ENCODE measurements at regions not wholly inside any gene's neighbourhood (a gene's known extent, or its start where the extent isn't known, plus 50 kb on each side); places are given as distances from the start of the nearest gene placed in this dataset.
"Not testable (repeated sequence)": the region's sequence is repeated elsewhere in the genome, so short reads cannot be mapped to it uniquely, and the experiment has no call there.

DNA sequence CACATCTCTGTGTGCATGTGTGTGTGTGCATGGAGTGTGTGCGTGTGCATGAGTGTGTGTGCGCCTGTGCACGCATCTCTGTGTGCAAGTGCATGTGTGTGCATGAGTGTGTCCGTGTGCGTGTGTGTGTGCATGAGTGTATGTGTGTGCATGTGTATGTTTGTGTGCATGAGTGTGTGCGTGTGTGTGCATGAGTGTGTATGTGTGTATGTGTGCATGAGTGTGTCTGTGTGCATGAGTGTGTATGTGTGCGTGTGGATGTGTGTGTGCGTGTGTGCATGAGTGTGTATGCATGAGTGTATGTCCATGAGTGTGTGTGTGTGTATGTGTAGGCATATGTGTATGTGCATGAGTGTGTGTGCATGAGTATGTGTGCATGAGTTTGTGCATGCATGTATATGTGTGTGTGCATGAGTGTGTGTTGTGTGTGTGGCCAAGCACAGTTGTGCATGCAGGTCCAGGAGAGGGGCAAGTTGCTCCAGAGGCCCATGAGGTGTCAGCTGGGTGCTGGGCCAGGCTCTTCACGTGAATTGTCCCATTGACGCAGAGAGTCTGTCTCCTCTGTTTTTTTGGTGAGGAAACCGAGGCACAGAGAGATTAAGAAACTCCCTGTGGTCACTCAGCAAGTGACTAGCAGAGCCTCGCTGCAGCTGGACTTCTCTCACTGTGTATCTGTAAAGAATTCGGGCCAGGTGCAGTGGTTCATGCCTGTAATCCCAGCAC is 75.5 kb downstream of the ASB1 start:
- DNase-seq, result no peak

DNA sequence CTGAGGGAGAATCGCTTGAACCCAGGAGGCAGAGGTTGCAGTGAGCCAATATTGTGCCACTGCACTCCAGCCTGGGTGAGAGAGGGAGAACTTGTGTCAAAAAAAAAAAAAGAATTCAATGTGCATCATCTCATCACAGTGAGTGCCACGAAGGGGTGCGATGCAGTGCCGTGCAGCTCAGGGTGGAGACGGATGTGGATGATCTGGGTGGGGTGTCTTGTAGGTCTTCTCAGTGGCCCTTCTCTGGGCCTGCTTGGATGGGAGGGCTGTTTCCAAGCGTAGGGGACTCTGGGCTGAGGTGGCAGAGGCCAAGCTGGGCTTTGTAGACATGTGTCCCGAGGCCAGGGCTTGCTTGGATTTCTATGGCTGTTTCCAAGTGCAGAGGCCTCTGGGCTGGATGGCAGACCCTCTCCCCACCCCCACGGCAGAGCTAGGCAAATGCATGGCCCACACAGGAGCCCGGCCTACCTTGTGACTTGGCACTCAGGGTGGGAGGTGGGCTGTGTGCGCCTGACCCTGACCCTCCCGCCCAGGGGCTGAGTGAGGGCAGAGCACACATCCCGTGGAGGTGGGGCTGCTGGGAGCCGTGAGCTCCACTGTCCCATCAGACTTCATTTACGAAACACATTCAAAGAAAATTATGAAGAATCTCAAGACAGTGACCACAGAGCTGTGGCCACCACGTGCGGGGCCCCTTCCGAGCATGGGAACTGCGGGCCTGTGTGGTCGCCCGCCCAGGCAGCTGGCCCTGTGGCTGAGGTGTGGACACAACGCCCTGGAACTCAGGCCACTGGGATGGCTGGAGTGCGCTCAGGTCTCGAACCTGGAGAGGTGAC is 76.4 kb downstream of the ASB1 start:
- no peak for DNase-seq

GRCh38 chr2:238504181-238504931 is 77.6 kb downstream of the ASB1 start:
- DNase-seq, result no peak

DNA sequence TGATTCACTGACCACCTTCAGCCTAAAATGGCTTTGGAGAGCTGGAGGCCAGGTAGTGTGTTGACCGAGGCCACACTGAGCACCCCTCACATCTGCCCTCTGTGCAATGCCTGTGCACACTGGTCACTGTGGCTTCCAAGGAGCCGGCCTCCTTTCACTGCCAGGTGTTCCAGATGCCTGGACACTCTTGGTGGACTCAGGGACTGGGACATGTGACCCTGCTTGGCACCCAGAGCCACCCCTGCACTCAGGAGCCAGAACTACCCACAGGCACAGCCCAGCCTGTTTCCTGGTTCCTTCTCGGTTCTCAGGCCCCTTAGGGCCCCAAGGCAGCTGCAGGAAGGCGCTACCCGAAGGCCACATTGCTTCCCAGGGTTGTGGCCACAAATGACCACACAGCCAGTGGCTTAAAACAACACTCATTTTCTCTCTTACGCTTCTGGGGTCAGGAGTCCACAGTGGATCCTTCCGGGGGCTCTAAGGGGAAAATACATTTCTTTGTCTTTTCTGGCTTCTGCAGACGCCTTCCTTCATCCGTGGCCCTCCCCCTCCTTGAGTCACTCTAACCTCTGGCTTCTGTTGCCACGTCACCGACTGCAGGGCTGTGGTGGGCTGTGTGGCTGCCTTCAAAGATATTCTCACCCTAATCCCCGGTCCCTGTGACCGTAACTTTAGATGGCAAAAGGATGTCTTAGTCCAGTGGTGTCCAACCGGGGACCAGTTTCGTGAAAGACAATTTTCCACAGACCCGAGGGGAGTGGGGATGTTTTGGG is 78.6 kb downstream of the ASB1 start:
- DNase-seq, result no peak

DNA sequence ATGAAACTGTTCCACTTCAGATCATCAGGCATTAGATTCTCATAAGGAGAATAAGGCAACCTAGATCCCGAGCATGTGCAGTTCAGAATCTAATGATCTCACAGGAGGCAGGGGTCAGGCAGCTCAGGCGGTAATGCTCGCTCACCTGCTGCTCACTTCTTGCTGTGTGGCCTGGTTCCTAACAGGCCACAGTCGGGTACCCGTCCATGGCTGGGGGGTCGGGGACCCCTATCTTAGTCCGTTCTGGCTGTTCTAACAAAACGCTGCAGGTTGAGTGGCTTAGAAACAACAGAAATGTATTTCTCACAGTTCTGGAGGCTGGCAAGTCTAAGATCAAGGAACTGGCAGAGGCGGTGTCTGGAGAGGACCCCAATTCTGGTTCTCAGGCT is 79.2 kb downstream of the ASB1 start:
- no peak for DNase-seq

DNA sequence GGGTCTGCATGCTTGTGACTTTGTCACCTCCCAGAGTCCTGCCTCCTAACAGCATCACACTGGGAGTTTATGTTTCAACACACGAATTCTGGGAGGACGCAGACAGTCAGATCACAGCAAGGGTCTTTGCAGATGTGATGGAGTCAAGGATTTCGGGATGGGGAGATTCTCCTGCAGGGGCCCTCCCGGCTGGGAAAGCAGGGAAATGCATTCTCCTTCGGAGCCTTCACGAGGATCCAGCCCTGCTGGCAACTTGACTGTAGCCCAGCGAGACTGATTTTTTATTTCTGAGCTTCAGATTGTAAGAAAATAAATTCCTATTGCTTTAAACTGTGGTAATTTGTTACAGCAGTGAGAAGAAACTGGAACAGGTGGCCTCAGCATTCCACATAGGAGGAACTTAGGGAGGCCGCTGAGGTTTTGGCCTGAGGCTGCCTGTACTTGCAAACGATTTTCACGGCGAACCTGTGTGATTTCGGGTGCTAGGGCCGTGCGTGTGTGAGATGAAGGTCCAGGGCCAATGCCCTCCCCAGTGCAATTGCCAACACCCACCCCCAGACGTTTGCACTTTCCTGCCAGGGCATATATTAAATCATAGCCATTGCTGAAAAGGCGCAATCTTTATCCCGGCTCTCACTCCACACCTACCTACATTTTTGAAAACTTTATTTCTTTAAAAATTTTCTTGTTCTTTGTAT is 79.8 kb downstream of the ASB1 start:
- no peak for DNase-seq

DNA sequence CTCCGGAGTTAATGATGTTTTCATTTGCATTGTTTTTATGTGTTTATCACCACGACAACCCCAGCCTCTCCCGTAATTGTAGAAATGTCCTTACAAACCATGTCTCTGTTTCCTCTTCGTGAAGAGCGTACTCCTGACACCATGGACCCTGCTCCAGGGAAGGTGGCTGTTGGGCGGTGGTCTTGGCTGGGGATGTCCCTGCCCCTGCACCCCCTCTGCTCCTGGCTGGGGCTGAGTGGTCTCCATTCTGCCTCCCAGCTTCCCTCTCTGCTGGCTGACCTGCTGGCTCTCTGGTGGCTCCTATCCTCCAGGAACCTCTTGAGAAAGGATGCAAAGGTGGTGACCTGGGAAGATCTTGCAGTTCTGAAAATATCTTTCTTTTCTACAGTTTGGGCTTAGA is 81.1 kb downstream of the ASB1 start:
- DNase-seq, result no peak

DNA sequence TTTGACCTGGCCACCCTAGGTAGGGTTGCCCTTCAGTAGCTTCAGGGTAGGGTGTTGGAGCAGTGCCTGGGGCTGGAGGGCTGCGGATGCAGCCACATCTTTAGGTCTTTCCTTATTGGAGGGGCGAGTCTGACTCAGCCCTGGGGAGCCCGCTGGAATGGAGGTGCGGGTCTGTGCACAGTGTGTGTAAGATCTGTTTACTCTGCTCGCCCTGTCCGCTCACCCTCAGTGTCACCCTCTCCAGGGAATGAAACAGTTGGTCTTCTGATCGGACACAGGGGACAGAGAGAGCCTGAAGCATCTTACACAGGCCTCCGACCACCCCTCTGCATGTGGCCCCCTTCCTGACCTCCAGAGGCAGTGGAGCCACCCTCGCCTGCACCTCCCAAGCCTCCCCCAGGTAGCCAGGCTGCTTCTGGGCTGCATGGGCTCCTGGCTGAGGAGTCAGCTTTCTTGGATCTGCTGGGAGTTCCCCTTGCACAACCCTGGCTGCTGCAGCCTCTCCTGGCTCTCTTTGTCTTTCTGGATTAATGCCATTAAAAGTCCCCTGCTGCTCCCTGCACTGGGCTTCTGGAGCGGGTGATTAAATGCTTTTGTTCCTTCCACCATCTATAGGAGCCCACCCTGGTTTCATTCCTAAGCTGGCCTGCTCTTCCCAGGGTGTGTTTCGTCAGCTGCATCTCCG is 82.6 kb downstream of the ASB1 start:
- DNase-seq, result no peak

DNA sequence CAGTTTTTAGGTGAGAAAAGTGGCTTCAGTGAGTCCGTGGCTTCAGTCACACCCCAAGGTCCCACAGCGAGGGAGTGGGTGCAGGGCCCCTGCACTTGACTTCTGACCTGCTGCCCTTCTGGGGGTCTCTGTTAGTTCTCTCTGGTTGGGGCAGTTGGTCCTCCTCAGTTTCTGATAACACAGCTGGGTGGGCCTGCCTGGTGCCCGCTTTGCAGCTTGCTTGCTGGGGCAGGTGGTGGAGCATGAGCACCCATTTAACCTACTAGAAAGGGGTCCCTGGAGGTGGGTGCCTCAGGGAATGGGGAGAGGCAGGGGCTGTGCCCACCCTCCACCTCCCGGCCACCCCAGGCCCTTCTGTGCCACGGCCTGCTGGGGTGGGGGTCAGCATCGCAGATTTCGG is 83.2 kb downstream of the ASB1 start:
- DNase-seq, result no peak

GRCh38 chr2:238510911-238511613 is 84.3 kb downstream of the ASB1 start:
- DNase-seq, result no peak

GRCh38 chr2:238511614-238511950 is 84.9 kb downstream of the ASB1 start:
- no peak for DNase-seq

- no peak for DNase-seq
Observed at GRCh38 chr2:238512247-238512867, 85.6 kb downstream of the ASB1 start.

DNA sequence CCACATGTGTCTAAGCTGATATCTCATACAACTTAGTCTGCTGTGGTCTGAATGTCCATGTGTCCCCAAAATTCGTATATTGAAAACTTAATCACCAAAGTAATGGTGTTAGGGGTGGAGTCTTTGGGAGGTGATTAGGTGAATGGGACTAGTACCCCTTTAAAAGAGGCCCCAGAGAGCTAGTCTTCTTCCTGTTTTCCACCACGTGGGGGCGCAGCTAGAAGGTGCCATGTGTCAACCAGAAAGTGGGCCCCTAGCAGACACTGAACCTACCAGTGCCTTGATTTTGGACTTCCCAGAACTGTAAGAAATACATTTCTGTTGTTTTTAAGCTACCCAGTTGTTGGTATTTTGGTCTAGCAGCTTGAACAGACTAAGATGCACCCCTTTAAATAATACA is 86.6 kb downstream of the ASB1 start:
- DNase-seq, result no peak

GRCh38 chr2:238514024-238514423 is 87.3 kb downstream of the ASB1 start:
- not testable (repeated sequence) for DNase-seq

- no peak for DNase-seq
Observed at GRCh38 chr2:238515377-238515776, 88.7 kb downstream of the ASB1 start.

DNA sequence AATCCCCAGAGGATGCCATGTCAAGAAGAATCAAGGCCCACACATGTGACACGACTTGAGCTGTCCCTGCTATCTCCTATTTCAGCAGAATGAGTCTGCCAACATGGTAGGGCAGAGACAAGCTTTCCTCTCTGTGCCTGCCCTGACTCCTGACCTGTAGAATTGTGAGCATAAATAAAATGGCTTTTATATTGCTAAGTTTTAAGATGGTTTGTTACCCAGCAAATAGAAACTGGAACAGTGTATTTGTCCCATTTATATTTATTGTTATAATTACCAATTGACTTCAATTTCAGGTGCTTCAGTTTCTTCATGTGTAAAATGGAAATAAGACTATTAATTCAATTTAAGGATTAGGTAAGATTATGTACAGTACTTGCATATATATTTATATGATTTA is 90.5 kb downstream of the ASB1 start:
- DNase-seq, result no peak

DNA sequence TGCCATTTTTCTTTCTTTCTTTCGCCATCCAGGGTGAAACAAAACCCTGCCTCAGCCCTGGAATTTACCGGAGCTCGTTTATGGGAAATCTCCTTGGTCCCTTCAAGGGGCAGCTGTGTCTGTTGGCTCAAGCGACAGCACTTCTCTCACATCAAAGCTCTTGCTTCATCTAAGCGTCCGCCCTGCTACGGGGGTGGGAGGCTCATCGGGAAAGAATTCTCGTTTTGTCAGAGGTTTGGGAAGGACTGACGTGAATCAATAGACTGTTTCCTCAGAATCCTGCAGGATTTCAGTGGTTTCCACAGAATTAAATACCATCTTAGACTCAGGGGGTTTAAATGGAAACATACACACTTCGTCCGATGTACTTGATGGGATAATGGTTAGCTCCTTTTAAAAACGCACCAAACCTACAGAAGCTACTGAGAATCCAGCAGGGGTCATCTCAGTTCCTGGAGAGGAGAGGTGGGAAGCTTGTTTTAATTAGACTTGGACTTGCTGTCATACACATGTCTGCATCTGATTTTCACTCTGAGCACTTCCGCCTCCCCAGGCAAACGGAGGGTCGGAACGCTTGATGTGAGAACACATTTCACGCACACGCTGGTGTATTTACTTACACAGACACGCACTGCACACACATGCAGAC is 91.6 kb downstream of the ASB1 start:
- DNase-seq, result no peak

- DNase-seq, result no peak
Observed at GRCh38 chr2:238518821-238519186, 92.1 kb downstream of the ASB1 start.

DNA sequence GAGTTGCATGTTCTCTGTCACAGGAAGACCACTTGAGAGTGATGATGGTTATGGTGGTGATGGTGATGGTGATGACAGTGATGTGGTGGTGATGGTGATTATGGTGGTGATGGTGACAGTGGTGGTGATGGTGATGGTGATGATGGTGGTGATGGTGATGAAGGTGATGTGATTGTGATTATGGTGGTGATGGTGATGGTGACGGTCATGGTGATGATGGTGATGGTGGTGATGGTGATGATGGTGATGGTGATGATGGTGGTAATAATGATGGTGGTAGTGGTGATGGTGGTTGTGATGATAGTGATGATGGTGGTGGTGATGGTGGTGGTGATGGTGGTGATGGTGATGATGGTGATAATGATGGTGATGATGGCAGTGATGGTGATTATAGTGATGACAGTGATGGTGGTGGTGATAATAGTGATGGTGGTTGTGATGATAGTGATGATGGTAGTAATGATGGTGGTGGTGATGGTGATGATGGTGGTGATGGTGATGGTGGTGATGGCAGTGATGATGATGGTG is 93.7 kb downstream of the ASB1 start:
- DNase-seq, result no peak

DNA sequence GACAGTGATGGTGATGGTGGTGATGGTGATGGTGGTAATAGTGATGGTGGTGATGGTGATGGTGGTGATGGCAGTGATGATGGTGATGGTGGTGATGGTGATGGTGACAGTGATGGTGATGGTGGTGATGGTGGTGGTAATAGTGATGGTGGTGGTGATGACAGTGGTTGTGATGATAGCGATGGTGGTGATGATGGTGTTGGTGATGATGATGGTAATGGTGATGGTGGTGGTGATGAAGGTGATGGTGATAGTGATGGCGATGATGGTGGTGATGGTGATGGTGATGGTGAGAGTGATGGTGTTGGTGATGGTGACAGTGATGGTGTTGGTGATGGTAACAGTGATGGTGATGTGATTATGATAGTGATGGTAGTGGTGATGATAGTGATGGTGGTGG is 94.3 kb downstream of the ASB1 start:
- DNase-seq, result no peak

All from activated gamma-delta T cell treated with Interleukin-2 at 50 U/mL for 16 hours (primary cell).